HG02885 (cell line): ENCODE measurements at regions not wholly inside any gene's neighbourhood (a gene's known extent, or its start where the extent isn't known, plus 50 kb on each side); places are given as distances from the start of the nearest gene placed in this dataset.
A peak's percentile ranks its signal among the peaks of the same experiment; 100 is the strongest.

Experiments
- ATAC-seq: cut with Tn5 transposase; IDR thresholded peaks from one replicate; pipeline ENCODE4 v1.9.1; 2021; ENCODE audit warnings: mild to moderate bottlenecking; ENCODE audit not compliant: unreplicated experiment, poor library complexity

DNA sequence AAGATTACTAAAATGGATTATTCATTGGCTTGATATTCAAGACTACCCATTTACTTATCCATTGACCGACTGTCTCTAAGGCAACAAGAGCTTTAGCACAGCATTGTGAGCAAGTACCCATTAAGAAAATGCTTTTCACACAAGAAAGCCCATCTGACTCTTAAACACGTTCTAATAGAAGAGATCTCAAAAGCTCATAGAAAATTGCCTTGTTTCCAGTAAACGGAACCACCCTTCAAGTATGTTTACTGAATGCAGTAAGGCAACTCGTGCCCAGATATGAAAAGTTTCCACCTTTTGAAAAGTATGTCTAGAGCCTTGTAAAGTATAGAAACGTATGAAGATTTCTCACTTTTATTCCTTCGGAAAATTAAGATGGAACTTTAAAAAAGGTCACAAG lies 655.3 kb upstream of the ALCAM start:
- no peak for ATAC-seq

DNA sequence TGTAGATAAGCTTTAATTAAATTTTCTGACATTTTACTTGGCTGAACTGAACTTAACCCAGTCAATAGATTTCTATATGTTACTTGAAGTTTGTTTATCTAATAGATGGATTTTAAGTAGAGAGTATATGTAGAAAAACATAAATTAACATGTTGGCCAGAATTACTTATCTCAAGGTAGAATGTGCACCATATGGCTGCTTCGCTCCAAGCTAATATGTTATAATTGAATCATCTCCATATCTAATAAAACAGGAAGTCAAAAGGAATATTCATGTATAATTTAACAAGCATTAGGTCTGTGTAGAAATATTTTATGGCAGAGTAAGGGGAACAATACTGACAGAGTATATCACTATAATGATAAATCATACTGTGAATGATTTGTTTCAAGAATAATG lies 650.7 kb upstream of the ALCAM start:
- ATAC-seq = no peak

DNA sequence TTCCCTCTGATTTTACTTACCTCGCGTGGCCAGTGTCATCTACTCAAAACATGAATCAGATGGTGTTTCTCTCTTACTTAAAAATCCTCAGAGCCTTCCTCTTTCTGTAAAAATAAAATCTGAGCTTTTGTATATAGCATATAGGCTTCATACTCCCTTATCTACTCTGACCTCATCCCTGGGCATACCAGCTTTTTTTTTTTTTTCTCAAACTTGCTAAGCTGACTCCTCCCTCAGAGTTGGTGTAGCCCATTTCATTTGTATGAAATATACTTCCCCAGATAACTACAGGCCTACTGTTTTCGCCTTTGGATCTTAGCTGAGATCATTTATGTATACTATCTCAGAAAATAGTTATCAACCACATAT lies 648.9 kb upstream of the ALCAM start:
- ATAC-seq = peak; percentile 52

DNA sequence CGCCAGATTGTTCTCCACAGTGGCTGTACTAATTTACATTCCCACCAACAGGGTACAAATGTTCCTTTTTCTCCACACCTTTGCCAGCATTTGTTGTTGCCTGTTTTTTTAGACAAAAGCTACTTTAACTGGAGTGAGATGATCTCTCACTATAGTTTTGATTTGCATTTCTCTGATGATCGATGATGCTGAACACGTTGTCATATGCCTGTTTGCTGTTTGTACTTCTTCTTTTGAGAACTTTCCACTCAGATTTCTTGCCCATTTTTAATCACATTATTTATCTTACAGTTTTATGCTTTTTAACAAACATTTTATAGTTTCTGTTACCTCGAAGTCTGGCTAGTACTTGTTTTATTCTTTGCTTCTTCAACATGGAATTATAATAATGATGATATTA lies 643.7 kb upstream of the ALCAM start:
- ATAC-seq = no peak

DNA sequence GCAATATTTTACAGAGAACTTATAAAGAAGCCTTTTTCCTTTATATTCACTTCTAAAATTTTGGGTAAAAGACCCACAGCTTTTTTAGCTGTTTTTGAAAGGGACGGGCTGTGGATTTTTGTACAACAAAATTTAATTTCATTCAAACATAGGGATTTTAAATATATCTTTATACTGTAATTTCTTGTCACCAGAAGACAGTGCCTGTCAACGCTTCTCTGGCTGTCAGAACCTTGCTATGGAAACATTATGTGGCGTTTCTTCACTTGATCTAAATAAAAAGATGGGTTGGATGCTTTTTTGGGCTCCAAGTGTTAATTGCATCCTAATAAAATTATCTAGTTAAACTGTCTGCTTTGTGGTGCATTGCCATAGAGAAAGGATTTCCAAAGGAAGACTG lies 635.6 kb upstream of the ALCAM start:
- no peak for ATAC-seq

GRCh38 chr3:104734627-104735026 lies 632.1 kb upstream of the ALCAM start:
- ATAC-seq = no peak

GRCh38 chr3:104735691-104736090 lies 631.0 kb upstream of the ALCAM start:
- ATAC-seq = no peak

DNA sequence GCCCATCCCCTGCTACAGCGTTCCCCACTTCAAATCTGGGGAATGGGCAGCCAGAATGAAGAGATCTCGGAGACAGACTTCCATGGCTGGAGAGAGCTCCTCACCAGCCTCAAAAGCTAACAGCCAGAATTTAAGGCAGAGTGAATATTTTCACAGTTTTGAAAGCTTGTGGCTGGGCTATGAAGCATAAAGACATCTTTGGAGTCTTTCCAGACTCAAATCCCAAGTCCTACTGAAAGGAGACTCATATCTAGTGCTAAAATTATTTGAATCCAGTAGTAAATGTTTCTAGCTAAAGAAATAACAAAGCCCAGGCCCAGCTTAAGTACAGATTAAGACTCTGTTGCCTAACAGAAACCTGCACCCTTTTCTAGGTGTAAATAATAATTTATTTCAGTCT lies 628.4 kb upstream of the ALCAM start:
- no peak for ATAC-seq

- ATAC-seq = no peak
Measured at GRCh38 chr3:104740874-104741379, 625.8 kb upstream of the ALCAM start.

GRCh38 chr3:104742044-104742443 lies 624.7 kb upstream of the ALCAM start:
- no peak for ATAC-seq

GRCh38 chr3:104745313-104745712 lies 621.4 kb upstream of the ALCAM start:
- ATAC-seq = no peak

GRCh38 chr3:104746056-104746455 lies 620.7 kb upstream of the ALCAM start:
- no peak for ATAC-seq

DNA sequence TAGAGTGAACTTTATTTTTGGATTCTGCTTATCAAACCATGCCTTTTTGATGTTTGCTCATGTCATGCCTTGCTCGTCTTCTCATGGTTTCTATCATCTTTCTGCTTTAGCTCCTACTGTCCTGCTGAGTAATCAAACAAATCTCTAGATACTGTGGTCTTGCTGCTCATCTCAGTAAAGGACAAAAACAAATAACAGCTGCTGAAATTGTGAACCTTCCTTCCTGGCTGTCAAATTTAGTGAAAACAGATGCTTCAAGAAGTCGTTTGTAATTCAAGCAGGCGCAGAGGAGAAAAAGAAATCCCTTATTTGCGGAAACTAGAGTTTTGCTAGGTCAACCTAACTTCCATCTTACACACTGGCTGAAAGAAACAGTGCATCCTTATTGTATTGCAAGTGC lies 616.1 kb upstream of the ALCAM start:
- no peak for ATAC-seq

GRCh38 chr3:104755791-104756190 lies 610.9 kb upstream of the ALCAM start:
- no peak for ATAC-seq

- ATAC-seq = no peak
Measured at GRCh38 chr3:104763007-104763406, 603.7 kb upstream of the ALCAM start.

DNA sequence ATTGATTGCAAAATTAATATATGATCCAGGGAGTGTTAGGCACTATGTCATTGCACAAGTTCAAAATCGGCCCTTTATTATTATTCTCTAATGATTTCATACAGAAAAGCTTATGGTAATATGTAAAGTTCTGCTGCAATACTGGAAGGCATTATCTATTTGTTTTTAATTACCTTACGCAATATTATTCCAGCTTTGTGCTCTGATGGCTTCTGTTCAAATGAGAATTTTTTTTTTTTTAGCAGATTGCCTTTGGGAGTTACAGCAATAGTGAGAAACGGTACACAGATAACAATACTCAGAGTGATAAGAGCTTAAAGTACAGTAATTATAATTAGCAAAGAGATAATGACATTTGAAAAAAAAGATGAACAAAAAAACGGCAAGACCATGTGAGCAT lies 602.2 kb upstream of the ALCAM start:
- ATAC-seq = no peak

DNA sequence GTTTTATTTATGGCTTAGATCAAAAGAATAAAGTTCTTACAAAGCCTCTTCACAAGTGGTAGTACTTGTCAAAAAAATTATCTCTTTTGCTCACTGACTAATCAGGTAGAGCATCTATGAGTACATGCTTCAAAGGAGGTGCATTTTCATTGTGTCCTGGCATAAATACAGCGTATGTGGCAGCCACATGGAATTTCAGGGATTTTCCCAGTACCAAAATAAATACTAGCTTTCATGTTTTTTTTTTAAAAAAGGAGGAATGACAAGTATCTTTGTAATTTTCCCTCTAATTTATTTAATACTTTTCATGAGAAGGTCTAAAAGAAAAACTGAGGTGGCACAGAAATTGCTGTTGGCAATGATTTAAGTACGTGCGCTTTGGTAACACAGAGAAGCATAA lies 597.8 kb upstream of the ALCAM start:
- ATAC-seq = no peak

DNA sequence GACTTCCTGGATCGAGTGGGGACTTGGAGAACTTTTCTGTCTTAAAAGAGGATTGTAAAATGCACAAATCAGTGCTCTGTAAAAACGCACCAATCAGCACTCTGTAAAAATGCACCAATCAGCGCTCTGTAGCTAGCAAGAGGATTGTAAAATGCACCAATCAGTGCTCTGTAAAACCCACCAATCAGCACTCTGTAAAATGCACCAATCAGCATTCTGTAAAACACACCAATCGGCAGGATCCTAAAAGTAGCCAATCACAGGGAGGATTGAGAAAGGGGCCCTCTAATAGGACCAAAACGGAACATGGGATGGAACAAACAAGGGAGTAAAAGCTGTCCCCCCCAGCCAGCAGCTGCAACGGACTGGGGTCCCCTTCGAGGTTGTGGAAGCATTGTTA lies 587.4 kb upstream of the ALCAM start:
- ATAC-seq = no peak

DNA sequence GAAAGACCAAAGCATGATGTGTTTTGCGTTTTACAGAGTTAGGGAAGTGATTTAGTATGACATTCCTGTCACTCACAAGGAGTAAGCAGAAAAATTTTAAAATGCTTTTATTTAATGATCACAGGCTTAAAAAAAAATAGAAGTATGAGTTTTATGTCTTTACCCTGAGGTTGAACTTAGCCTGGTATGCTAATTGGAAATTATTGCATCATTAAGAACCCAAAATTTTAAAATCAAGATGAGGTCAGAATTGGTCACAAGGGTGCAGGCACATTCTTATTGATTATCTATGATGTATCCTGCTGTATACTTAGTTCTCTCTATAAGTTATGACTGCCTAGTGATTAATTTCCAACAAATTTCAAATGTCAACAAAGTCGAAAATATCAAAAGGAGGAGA lies 585.6 kb upstream of the ALCAM start:
- ATAC-seq = no peak

GRCh38 chr3:104785947-104786346 lies 580.8 kb upstream of the ALCAM start:
- ATAC-seq = no peak

- ATAC-seq = no peak
Measured at GRCh38 chr3:104787306-104787705, 579.4 kb upstream of the ALCAM start.

- ATAC-seq = no peak
Measured at GRCh38 chr3:104788807-104789206, 577.9 kb upstream of the ALCAM start.

- ATAC-seq = no peak
Measured at GRCh38 chr3:104791331-104791730, 575.4 kb upstream of the ALCAM start.
